ENCODE measurements at regions not wholly inside any gene's neighbourhood (a gene's known extent, or its start where the extent isn't known, plus 50 kb on each side); places are given as distances from the start of the nearest gene placed in this dataset.

DNA sequence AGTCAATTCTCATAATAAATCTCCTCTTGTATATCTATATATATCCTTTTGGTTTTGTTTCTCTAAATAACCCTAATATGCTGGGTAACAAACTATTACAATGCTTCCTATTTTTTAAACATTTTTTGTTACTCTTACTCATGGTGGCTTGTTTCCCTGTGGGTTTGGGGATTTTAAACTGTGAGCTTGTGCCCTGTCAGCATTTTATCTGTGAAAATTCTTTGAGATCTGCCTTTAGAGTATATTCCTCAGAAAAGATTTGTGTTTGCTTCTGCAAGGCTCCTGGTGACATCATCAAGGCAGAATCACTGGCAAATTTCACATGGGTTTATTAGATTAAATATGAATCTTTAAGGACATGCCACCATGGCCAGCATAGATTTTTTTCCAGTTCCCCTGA is 273.6 kb downstream of the LRFN2 start:
- ATAC-seq (no peak), DNase-seq (ENCODE audit: low spot score) (no peak)

DNA sequence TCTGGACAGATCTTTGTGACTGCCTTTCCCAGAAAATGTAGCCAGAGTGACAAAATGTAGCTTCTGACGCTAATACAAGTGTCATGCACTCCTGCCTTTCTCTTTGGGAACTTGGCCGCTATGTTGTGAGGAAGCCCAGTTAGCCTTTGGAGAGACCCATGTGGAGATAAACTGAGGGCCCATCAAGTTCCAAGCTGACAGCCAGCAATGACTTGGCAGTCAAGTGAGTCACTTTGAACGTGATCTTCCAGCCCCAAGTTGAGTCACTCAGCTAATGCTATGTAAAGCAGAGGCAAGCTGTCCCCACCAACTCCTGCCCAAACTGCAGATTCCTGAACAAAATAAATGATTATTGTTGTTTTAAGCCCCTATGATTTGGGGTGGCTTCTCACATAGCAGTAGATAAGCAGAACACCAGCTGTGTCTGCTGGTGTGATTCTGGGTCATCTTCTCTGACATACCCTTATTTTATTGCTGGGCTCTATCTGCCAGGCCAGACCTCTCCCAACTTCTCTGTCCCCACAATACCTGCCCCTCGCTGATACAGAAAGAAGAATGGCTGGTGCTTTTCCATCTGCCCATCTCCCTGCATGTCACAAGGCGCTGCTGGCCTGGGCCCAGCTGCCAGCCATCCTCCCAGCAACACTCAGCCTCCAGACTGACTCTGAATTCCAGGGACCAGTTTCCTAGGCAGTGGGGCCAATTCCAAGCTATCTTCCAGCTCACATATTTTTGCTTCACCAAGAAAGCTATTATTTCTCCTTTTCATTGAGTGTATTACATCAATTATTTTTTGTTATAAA is 274.8 kb downstream of the LRFN2 start:
- DNase-seq (ENCODE audit: low spot score) (no peak), ATAC-seq (no peak)

- DNase-seq (ENCODE audit: low spot score) = peak; percentile 63
- peak; percentile 92 for ATAC-seq
These were observed 278.4 kb downstream of the LRFN2 start for GRCh38 chr6:40308533-40309306.

- DNase-seq (ENCODE audit: low spot score) (no peak), ATAC-seq (no peak)
These were observed 279.5 kb downstream of the LRFN2 start for GRCh38 chr6:40307712-40308111.

- ATAC-seq = no peak
- DNase-seq (ENCODE audit: low spot score) = no peak
These were observed 284.2 kb downstream of the LRFN2 start for GRCh38 chr6:40302856-40303454.

GRCh38 chr6:40299681-40300080 is 287.5 kb downstream of the LRFN2 start:
- ATAC-seq (no peak), DNase-seq (ENCODE audit: low spot score) (no peak)

- ATAC-seq (no peak), DNase-seq (ENCODE audit: low spot score) (no peak)
These were observed 289.0 kb downstream of the LRFN2 start for GRCh38 chr6:40298207-40298606.

GRCh38 chr6:40295251-40295950 is 291.8 kb downstream of the LRFN2 start:
- ATAC-seq (no peak), DNase-seq (ENCODE audit: low spot score) (no peak)

DNA sequence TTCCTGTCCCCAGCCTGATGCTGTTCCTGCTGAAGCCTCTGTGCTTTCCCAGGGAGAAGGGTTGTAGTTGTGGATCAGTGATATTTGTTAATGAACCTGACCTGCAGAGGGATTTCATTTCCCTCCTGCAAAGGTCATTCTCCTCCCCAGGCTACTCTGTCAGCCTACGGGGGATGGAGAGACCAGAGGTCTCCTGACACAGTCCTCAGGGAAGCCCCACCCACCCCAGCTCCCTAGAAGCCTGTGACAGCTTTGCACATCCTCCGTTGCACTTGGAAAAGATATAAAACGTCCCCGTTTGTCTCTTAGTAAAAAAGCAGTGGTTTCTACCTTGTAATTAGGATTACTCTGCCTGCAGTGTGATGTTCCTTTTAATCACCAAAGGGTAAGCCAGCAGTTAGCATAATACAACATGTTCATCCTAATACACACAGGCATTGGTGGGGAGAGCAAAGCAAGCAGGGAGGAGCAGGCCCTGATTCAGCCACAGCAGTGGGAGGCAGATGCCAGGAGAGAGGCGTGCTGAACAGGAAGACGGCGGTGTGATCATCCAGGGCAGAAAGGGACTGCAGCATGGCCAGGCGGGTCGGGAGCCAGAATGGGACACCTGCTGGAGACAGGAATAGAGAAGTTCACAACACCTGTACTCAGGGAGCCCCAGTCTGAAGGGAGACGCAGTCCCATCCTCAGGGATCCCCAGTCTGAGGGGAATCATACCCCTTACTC is 293.5 kb downstream of the LRFN2 start:
- no peak for DNase-seq (ENCODE audit: low spot score)

GRCh38 chr6:40293060-40293459 is 294.1 kb downstream of the LRFN2 start:
- DNase-seq (ENCODE audit: low spot score) (no peak), ATAC-seq (no peak)

More for the DNA sequence above, 293.5 kb downstream of the LRFN2 start:
- no peak for ATAC-seq

DNA sequence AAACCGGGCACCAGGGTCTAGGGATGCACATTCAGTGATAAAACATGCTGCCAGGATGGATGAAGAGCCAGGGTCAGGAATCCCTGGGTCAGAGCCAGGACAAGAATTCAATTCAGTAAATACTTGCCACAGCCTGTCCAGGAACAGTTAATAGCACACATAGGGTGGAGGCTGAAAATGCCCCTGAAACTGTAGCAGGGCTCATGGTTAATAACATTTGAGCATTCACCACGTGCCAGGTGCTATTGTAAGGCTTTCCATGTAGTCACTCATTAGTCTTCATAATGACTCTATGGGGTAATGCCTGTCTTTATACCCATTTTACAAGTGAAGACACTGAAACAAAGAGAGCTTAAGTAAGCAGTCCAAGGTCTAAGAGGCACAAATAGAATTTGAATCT is 296.3 kb downstream of the LRFN2 start:
- DNase-seq (ENCODE audit: low spot score) = no peak
- no peak for ATAC-seq

DNA sequence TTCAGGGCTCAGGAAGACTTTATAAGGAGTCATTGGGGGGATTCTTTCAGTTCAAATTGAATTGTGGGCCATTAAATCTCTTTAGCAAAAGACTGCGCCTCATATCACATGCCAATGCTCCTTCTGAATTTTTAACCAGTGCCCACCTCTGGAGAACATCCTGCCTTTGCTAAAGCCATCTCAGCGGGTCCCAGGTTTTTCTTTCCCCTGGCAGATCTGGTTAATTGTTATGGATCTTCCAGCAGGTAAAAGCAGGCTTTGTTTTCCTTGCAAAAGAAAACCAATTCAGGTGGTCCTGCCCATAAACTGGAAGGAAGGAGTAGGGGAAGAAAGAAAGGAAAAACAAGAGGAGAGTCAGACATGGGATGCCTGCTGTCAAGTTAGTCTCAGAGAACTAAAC is 298.2 kb downstream of the LRFN2 start:
- no peak for DNase-seq (ENCODE audit: low spot score)
- no peak for ATAC-seq

DNA sequence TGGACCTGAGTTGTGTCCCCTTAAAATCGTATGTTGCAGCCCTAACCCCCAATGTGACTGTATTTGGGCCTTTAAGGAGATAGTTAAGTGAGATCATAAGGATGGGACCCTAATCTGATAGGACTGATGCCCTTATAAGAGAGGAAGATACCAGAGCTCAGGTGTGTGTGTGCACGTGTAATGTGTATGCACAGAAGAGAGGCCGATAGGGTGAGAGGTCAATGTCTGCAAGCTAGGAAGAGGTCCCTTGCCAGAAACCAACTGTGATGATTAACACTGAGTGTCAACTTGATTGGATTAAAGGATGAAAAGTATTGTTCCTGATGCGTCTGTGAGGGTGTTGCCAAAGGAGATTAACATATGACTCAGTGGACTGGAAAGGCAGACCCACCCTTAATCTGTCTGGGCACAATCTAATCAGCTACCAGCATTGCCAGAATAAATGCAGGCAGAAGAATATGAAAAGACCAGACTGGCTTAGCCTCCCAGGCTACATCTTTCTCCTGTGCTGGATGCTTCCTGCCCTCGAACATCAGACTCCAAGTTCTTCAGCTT is 299.8 kb downstream of the LRFN2 start:
- ATAC-seq (peak; percentile 64), DNase-seq (ENCODE audit: low spot score) (no peak)

DNA sequence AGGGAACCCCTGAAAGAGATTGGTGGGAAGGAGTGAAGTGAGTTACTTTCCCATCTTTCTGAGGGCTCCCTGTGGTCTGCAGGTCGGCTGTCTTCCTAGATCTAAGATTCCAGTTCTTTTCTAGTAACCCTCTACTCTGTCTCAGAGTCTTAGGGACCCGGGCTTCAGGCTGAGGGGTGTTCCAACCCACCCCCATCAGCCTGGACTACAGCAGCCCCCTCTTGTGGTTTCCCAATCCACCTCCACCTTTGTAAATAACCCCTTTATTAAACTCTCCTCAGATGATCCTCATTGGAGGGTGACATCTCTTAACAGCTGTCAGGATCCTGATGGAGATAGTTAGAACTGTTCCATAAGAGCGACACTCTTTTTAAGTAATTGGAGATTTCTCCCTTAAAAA is 300.4 kb downstream of the LRFN2 start:
- ATAC-seq = no peak
- no peak for DNase-seq (ENCODE audit: low spot score)

- DNase-seq (ENCODE audit: low spot score) (no peak), ATAC-seq (no peak)
These were observed 301.2 kb downstream of the LRFN2 start for GRCh38 chr6:40285996-40286395.

DNA sequence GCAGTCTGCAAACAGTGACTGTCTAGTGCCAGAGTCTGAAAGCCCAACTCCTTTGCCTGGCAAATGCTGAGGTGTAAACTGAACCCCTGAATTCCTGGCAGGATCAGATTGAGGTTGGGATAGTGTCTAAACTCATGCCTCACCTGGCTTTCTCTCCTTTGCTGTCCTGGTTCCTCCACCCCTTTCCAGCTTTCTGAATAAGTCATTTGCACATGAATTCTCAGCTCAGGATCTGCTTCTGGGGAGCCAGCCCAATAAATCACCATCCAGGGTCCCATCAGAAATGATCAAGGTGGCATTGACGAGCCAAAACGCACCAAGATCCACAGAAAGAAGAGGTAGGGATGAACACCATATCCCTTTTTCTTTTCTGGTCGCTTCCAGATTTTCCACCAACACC is 301.6 kb downstream of the LRFN2 start:
- ATAC-seq (no peak), DNase-seq (ENCODE audit: low spot score) (no peak)

DNA sequence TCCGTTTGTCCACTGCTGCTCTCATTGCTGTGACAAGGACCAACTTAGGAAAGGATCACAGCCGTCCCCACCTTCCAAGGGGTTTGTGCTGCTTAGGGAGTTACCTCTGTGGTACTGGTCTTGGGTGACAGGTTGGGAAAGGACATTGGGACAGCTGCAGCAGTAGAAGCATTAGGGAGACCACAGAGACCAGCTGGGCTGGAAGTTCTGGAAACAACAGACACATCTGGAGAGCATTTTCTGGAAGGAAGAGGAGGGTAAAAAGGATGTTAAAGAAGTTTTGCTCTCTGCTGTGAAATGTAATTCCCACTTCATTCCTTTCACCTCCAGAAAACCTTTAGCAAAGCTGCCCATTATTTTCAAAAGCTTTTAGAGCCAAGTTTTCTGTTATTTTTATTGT is 304.2 kb downstream of the LRFN2 start:
- ATAC-seq (no peak), DNase-seq (ENCODE audit: low spot score) (no peak)

GRCh38 chr6:40281402-40281801 is 305.8 kb downstream of the LRFN2 start:
- ATAC-seq = no peak

DNA sequence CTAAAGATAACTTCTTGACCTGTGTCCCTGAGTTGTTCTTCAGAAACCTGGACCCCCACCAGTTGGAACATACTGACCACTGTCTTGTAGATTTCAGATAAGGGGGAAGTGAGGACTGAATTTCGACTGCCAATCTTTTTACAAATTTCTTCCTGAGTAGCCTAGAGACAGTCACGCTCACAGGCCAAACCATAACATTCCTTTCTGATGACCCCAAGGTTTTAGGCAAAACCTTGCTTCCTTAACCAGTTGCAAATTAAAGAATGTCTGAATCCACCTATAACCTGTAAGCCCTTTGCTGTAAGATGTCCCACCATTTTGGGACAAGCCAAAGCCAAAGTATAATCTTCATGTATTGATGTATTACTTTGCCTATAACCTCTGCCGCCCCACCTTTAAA is 306.9 kb downstream of the LRFN2 start:
- DNase-seq (ENCODE audit: low spot score) (no peak), ATAC-seq (no peak)

More at GRCh38 chr6:40281402-40281801, 305.8 kb downstream of the LRFN2 start:
- no peak for DNase-seq (ENCODE audit: low spot score)

GRCh38 chr6:40276141-40276540 is 311.0 kb downstream of the LRFN2 start:
- DNase-seq (ENCODE audit: low spot score) = no peak
- peak; percentile 76 for ATAC-seq
